A549 (cell line): ENCODE measurements at regions not wholly inside any gene's neighbourhood (a gene's known extent, or its start where the extent isn't known, plus 50 kb on each side); places are given as distances from the start of the nearest gene placed in this dataset.

ENCODE experiments used
- ATAC-seq, 2 experiments: fragments of 200-7000 bp in 1 of 2; fragments of >200 bp in 1 of 2; cut with Nextera tagmentation in 1 of 2; cut with Tn5 transposase in 1 of 2; 3 replicates each; pipeline versions ENCODE4 v1.8.0 to v1.9.1; 2018 to 2020; ENCODE audit warnings: mild to moderate bottlenecking in 1 of 2, moderate library complexity in 1 of 2
- CTCF ChIA-PET: fragments of 300-600 bp; sonication (Branson Sonifier 250); formaldehyde crosslinking; extraction: SDS; loops from one replicate; lab custom pipeline; 2021; ENCODE audit warnings: antibody characterized with exemption, inconsistent platforms; lab: Yijun Ruan, JAX
- POLR2A ChIA-PET: fragments of 350-600 bp; formaldehyde crosslinking; extraction: SDS; loops from one replicate; lab custom pipeline; 2021; ENCODE audit warnings: antibody characterized with exemption, inconsistent platforms; lab: Yijun Ruan, JAX
- DNase-seq, 2 experiments: peaks; one replicate each; pipeline versions ENCODE4 v3.0.0 to v3.0.0-alpha.2; 2011 to 2016; ENCODE audit warnings: low read depth in 1 of 2, low spot score in 1 of 2
- FAIRE-seq: peaks from 2 replicates; lab custom pipeline; 2011; peaks lifted over from hg19 to GRCh38; lab: Jason Lieb, UNC
- H3K27ac ChIP-seq, 2 experiments: fragments of >200 bp; sonication (Bioruptor Twin); formaldehyde crosslinking; 3 replicates each; pipeline ENCODE4 v1.5.1; 2016 to 2017
- H3K4me1 ChIP-seq: fragments of >200 bp; sonication (Bioruptor Twin); formaldehyde crosslinking; 3 replicates; pipeline ENCODE4 v1.6.1; 2016
- H3K4me2 ChIP-seq: fragments of >200 bp; sonication (Bioruptor Twin); formaldehyde crosslinking; 3 replicates; pipeline ENCODE4 v1.6.1; 2016
- H3K4me3 ChIP-seq: fragments of >200 bp; sonication (Bioruptor Twin); formaldehyde crosslinking; 3 replicates; pipeline ENCODE4 v1.5.1; 2016
- H3K9me3 ChIP-seq: fragments of >200 bp; sonication (Bioruptor Twin); formaldehyde crosslinking; 3 replicates; pipeline ENCODE4 v1.6.1; 2016
- BCL3 ChIP-seq: fragments of >200 bp; sonication (Bioruptor Twin); formaldehyde crosslinking; IDR thresholded peaks from 3 replicates; pipeline ENCODE4 v1.6.1; 2016
- BHLHE40 ChIP-seq: IDR thresholded peaks from 2 replicates; pipeline ENCODE4 v1.6.1; 2012; ENCODE audit warnings: low read depth, low read length, inconsistent platforms
- CBX2 ChIP-seq: fragments of 200-600 bp; sonication (generic); IDR thresholded peaks from 2 replicates; pipeline ENCODE4 v1.6.1; 2016; ENCODE audit warnings: low read depth, mild to moderate bottlenecking, borderline replicate concordance
- CEBPB ChIP-seq, 2 experiments: fragments of >200 bp in 1 of 2; sonication (Bioruptor Twin) in 1 of 2; formaldehyde crosslinking in 1 of 2; IDR thresholded peaks; 2 replicates each; pipeline ENCODE4 v1.6.1; 2012 to 2016
- CHD4 ChIP-seq: fragments of 200-600 bp; sonication (generic); IDR thresholded peaks from 2 replicates; pipeline ENCODE4 v1.6.1; 2016; ENCODE audit warnings: antibody characterized with exemption, mild to moderate bottlenecking, borderline replicate concordance
- ESRRA ChIP-seq: fragments of 150-350 bp; IDR thresholded peaks from 2 replicates; pipeline ENCODE4 v1.6.1; 2014; ENCODE audit warnings: mild to moderate bottlenecking, low read length, borderline replicate concordance
- FOXS1 ChIP-seq: fragments of 250-450 bp; sonication (Bioruptor Pico); IDR thresholded peaks from 2 replicates; pipeline ENCODE4 v1.5.0; 2020; ENCODE audit warnings: mild to moderate bottlenecking, moderate library complexity
- HDAC2 ChIP-seq: fragments of 200-600 bp; sonication (generic); IDR thresholded peaks from 2 replicates; pipeline ENCODE4 v1.6.1; 2016
- JUNB ChIP-seq: fragments of >200 bp; sonication (Bioruptor Twin); formaldehyde crosslinking; IDR thresholded peaks from 2 replicates; pipeline ENCODE4 v1.6.1; 2016
- MAFK ChIP-seq: fragments of 450-650 bp; IDR thresholded peaks from 2 replicates; pipeline ENCODE4 v1.6.1; 2014; ENCODE audit not compliant: partially characterized antibody
- MAX ChIP-seq: IDR thresholded peaks from 2 replicates; pipeline ENCODE4 v1.6.1; 2012
- MYC ChIP-seq: IDR thresholded peaks from 2 replicates; pipeline ENCODE4 v1.6.1; 2012; ENCODE audit warnings: mild to moderate bottlenecking, inconsistent platforms, low read length, improper control_type of control experiment, borderline replicate concordance
- NFE2L2 ChIP-seq: fragments of 150-350 bp; conservative IDR thresholded peaks from 2 replicates; pipeline ENCODE4 v1.6.1; 2014; ENCODE audit warnings: low read length
- NR3C1 ChIP-seq: fragments of >200 bp; sonication (Bioruptor Twin); formaldehyde crosslinking; IDR thresholded peaks from 3 replicates; pipeline ENCODE4 v1.6.1; 2017
- PBX3 ChIP-seq: IDR thresholded peaks from 2 replicates; pipeline ENCODE4 v1.6.1; 2012
- POLR2AphosphoS2 ChIP-seq: conservative IDR thresholded peaks from 2 replicates; pipeline ENCODE4 v1.6.1; 2012; ENCODE audit warnings: low read length, improper control_type of control experiment, inconsistent platforms
- RCOR1 ChIP-seq: fragments of 150-350 bp; IDR thresholded peaks from 2 replicates; pipeline ENCODE4 v1.6.1; 2014; ENCODE audit warnings: antibody characterized with exemption, low read length, low read depth
- REST ChIP-seq: fragments of 200-600 bp; sonication (generic); IDR thresholded peaks from 2 replicates; pipeline ENCODE4 v1.6.1; 2016; ENCODE audit warnings: antibody characterized with exemption, mild to moderate bottlenecking, moderate library complexity
- RFX5 ChIP-seq: fragments of 450-650 bp; IDR thresholded peaks from 2 replicates; pipeline ENCODE4 v1.7.1; 2014; ENCODE audit warnings: antibody characterized with exemption, mild to moderate bottlenecking, moderate library complexity
- TFCP2L1 ChIP-seq: fragments of 250-450 bp; sonication (Bioruptor Pico); IDR thresholded peaks from 2 replicates; pipeline ENCODE4 v1.5.0; 2021; ENCODE audit warnings: mild to moderate bottlenecking
- USF2 ChIP-seq: fragments of 450-650 bp; IDR thresholded peaks from 2 replicates; pipeline ENCODE4 v1.6.1; 2014; ENCODE audit warnings: antibody characterized with exemption
- ZNF302 ChIP-seq: fragments of 250-450 bp; sonication (Bioruptor Pico); IDR thresholded peaks from 2 replicates; pipeline ENCODE4 v1.9.0; 2021; ENCODE audit warnings: inconsistent platforms, mild to moderate bottlenecking, moderate library complexity
- WGBS: methylation state at CpG from one replicate; pipeline ENCODE4 v1.1.6; 2017; ENCODE audit errors: missing lambda C conversion rate; 5-methylcytosine and 5-hydroxymethylcytosine counted together

- TF ChIP-seq CBX2 (no peak), BHLHE40 (no peak), USF2 (no peak), ZNF302 (CRISPR knock-in tag) (no peak), JUNB (no peak), FOXS1 (CRISPR knock-in tag) (no peak), REST (no peak), PBX3 (no peak), NR3C1 (no peak), ESRRA (no peak), BCL3 (no peak), POLR2AphosphoS2 (no peak), RFX5 (no peak), MAX (no peak), CHD4 (no peak), MYC (no peak), TFCP2L1 (CRISPR knock-in tag) (no peak), RCOR1 (no peak), NFE2L2 (no peak), HDAC2 (no peak)
- H3K27ac ChIP-seq = no peak overlapping the region
- DNase-seq (no peak), FAIRE-seq (no peak), ATAC-seq (no peak)
- H3K4me1 ChIP-seq = no peaks in the 10 kb centered on the region
- H3K4me3 ChIP-seq = no peak overlapping the region
- ChIA-PET CTCF (interaction anchor here (1.0 kb wide), 1 partner anchor 17 kb away, joined by 3 read pairs; no protein-coding TSS in a partner anchor), POLR2A (no interaction called here)
- WGBS = 27% methylated on average over 4 of the region's 4 CpGs
- H3K4me2 ChIP-seq = no peak overlapping the region
- no peaks in the 10 kb centered on the region for H3K9me3 ChIP-seq
Measured at GRCh38 chr12:60845696-60846095, 1249.9 kb downstream of the SLC16A7 start.

- ATAC-seq (no peak), DNase-seq (no peak), FAIRE-seq (no peak)
- no peak overlapping the region for H3K27ac ChIP-seq
- no peak overlapping the region for H3K4me2 ChIP-seq
- no peak overlapping the region for H3K4me3 ChIP-seq
- 14% methylated on average over 4 of the region's 4 CpGs for WGBS
- ChIA-PET CTCF (interaction anchor here (0.7 kb wide), 1 partner anchor 255 kb away, joined by 3 read pairs; no protein-coding TSS in a partner anchor), POLR2A (no interaction called here)
- TF ChIP-seq MAFK (peak; percentile 73), CEBPB (IDR thresholded peaks at IDR 0.05) (no peak)
- H3K4me1 ChIP-seq = no peaks in the 10 kb centered on the region
- 0 out of 3 replicates have a peak, but pooled peaks cover 2% of the 10 kb centered on the region for H3K9me3 ChIP-seq
Measured at GRCh38 chr12:60847281-60847680, 1251.5 kb downstream of the SLC16A7 start.
